Kidney capillary endothelial cell (primary cell): ENCODE measurements at regions not wholly inside any gene's neighbourhood (a gene's known extent, or its start where the extent isn't known, plus 50 kb on each side); places are given as distances from the start of the nearest gene placed in this dataset.

Experiments
- DNase-seq: peaks from one replicate; pipeline ENCODE4 v3.0.0-alpha.2; 2018; ENCODE audit warnings: low spot score

- DNase-seq, result no peak
These were observed 95.9 kb upstream of the LEP start for GRCh38 chr7:128145191-128145590.

- DNase-seq, result no peak
These were observed 95.0 kb upstream of the LEP start for GRCh38 chr7:128146052-128146451.

GRCh38 chr7:128148676-128149075, 92.4 kb upstream of the LEP start:
- no peak for DNase-seq

GRCh38 chr7:128150223-128150865, 90.7 kb upstream of the LEP start:
- no peak for DNase-seq

GRCh38 chr7:128151635-128152034, 89.4 kb upstream of the LEP start:
- DNase-seq, result no peak

GRCh38 chr7:128152721-128153120, 88.4 kb upstream of the LEP start:
- DNase-seq, result no peak

GRCh38 chr7:128153436-128153835, 87.6 kb upstream of the LEP start:
- no peak for DNase-seq

GRCh38 chr7:128154504-128154903, 86.6 kb upstream of the LEP start:
- DNase-seq, result no peak

GRCh38 chr7:128155100-128155740, 85.9 kb upstream of the LEP start:
- peak; percentile 37 for DNase-seq

- no peak for DNase-seq
These were observed 83.2 kb upstream of the LEP start for GRCh38 chr7:128157906-128158305.

- no peak for DNase-seq
These were observed 82.7 kb upstream of the LEP start for GRCh38 chr7:128158370-128158769.

- no peak for DNase-seq
These were observed 80.8 kb upstream of the LEP start for GRCh38 chr7:128160296-128160695.

GRCh38 chr7:128161466-128162125, 79.5 kb upstream of the LEP start:
- no peak for DNase-seq

GRCh38 chr7:128162666-128163065, 78.4 kb upstream of the LEP start:
- no peak for DNase-seq

GRCh38 chr7:128163473-128163872, 77.6 kb upstream of the LEP start:
- DNase-seq, result no peak

GRCh38 chr7:128164061-128164954, 76.8 kb upstream of the LEP start:
- DNase-seq, result peak; percentile 92

GRCh38 chr7:128164955-128165670, 76.0 kb upstream of the LEP start:
- no peak for DNase-seq

GRCh38 chr7:128165927-128166420, 75.1 kb upstream of the LEP start:
- DNase-seq, result no peak

GRCh38 chr7:128166603-128167041, 74.5 kb upstream of the LEP start:
- DNase-seq, result peak; percentile 12

GRCh38 chr7:128167042-128167701, 73.9 kb upstream of the LEP start:
- peak; percentile 46 for DNase-seq
